Stimulated activated CD4-positive, alpha-beta T cell treated with anti-CD3 and anti-CD28 coated beads, Interleukin-15, amount 100 ng/mL, for 24 hours (primary cell): ENCODE measurements at regions not wholly inside any gene's neighbourhood (a gene's known extent, or its start where the extent isn't known, plus 50 kb on each side); places are given as distances from the start of the nearest gene placed in this dataset.
"Not testable (repeated sequence)": the region's sequence is repeated elsewhere in the genome, so short reads cannot be mapped to it uniquely, and the experiment has no call there.

Experiments used
- DNase-seq: peaks from one replicate; pipeline ENCODE4 v3.0.0-alpha.2; 2020

- no peak for DNase-seq
Observed at GRCh38 chr5:113723021-113723420, 209.5 kb downstream of the YTHDC2 start.

GRCh38 chr5:113735751-113736150, 222.3 kb downstream of the YTHDC2 start:
- no peak for DNase-seq

- DNase-seq = no peak
Observed at GRCh38 chr5:113742176-113742575, 228.7 kb downstream of the YTHDC2 start.

- no peak for DNase-seq
Observed at GRCh38 chr5:113742639-113743038, 229.1 kb downstream of the YTHDC2 start.

GRCh38 chr5:113748403-113748802, 234.9 kb downstream of the YTHDC2 start:
- DNase-seq = no peak

GRCh38 chr5:113749334-113749733, 235.8 kb downstream of the YTHDC2 start:
- no peak for DNase-seq

- DNase-seq = not testable (repeated sequence)
Observed at GRCh38 chr5:113753182-113753581, 239.7 kb downstream of the YTHDC2 start.

GRCh38 chr5:113755516-113755915, 242.0 kb downstream of the YTHDC2 start:
- no peak for DNase-seq

- DNase-seq = no peak
Observed at GRCh38 chr5:113757508-113757907, 244.0 kb downstream of the YTHDC2 start.

- no peak for DNase-seq
Observed at GRCh38 chr5:113759505-113759904, 246.0 kb downstream of the YTHDC2 start.

GRCh38 chr5:113760486-113760885, 247.0 kb downstream of the YTHDC2 start:
- no peak for DNase-seq

GRCh38 chr5:113761594-113761993, 248.1 kb downstream of the YTHDC2 start:
- DNase-seq = no peak

- no peak for DNase-seq
Observed at GRCh38 chr5:113764382-113764781, 250.9 kb downstream of the YTHDC2 start.

GRCh38 chr5:113766827-113767226, 253.3 kb downstream of the YTHDC2 start:
- not testable (repeated sequence) for DNase-seq

- DNase-seq = no peak
Observed at GRCh38 chr5:113770648-113771047, 257.2 kb downstream of the YTHDC2 start.

- DNase-seq = no peak
Observed at GRCh38 chr5:113771483-113771882, 258.0 kb downstream of the YTHDC2 start.

GRCh38 chr5:113776168-113776567, 262.7 kb downstream of the YTHDC2 start:
- DNase-seq = no peak

GRCh38 chr5:113776832-113777525, 263.5 kb downstream of the YTHDC2 start:
- DNase-seq = no peak

- no peak for DNase-seq
Observed at GRCh38 chr5:113778147-113778546, 264.7 kb downstream of the YTHDC2 start.

GRCh38 chr5:113788141-113788655, 274.7 kb downstream of the YTHDC2 start:
- DNase-seq = no peak

- DNase-seq = no peak
Observed at GRCh38 chr5:113789769-113790168, 276.3 kb downstream of the YTHDC2 start.

- no peak for DNase-seq
Observed at GRCh38 chr5:113792806-113793205, 279.3 kb downstream of the YTHDC2 start.

GRCh38 chr5:113794981-113795380, 281.5 kb downstream of the YTHDC2 start:
- DNase-seq = no peak

GRCh38 chr5:113800686-113801085, 287.2 kb downstream of the YTHDC2 start:
- DNase-seq = no peak

- no peak for DNase-seq
Observed at GRCh38 chr5:113804264-113804663, 290.8 kb downstream of the YTHDC2 start.
